H9 (cell line): ENCODE measurements at regions not wholly inside any gene's neighbourhood (a gene's known extent, or its start where the extent isn't known, plus 50 kb on each side); places are given as distances from the start of the nearest gene placed in this dataset.

Source experiments
- DNase-seq: peaks from one replicate; pipeline ENCODE4 v3.0.0-alpha.2; 2017
- H2AFZ ChIP-seq: one replicate; pipeline ENCODE4 v1.6.1; 2013; ENCODE audit warnings: mild to moderate bottlenecking, low read length, control low read depth, moderate library complexity
- H2AK5ac ChIP-seq: 2 replicates; pipeline ENCODE4 v1.6.1; 2013; ENCODE audit warnings: low read length, control low read depth, mixed read lengths; ENCODE audit not compliant: insufficient read length
- H2BK120ac ChIP-seq: one replicate; pipeline ENCODE4 v1.6.1; 2013; ENCODE audit warnings: low read depth, mild to moderate bottlenecking, low read length, control low read depth, inconsistent platforms; ENCODE audit not compliant: poor library complexity, severe bottlenecking
- H2BK12ac ChIP-seq: 2 replicates; pipeline ENCODE4 v1.6.1; 2013; ENCODE audit warnings: low read length, control low read depth, mixed read lengths, low read depth; ENCODE audit not compliant: insufficient read length
- H2BK15ac ChIP-seq: 2 replicates; pipeline ENCODE4 v1.6.1; 2013; ENCODE audit warnings: low read depth, low read length, control low read depth
- H2BK20ac ChIP-seq: one replicate; pipeline ENCODE4 v1.6.1; 2013; ENCODE audit warnings: low read depth, mild to moderate bottlenecking, low read length, control low read depth, inconsistent platforms; ENCODE audit not compliant: poor library complexity, severe bottlenecking
- H2BK5ac ChIP-seq: 2 replicates; pipeline ENCODE4 v1.6.1; 2013; ENCODE audit warnings: low read length, control low read depth, mixed read lengths; ENCODE audit not compliant: insufficient read length
- H3K14ac ChIP-seq: 2 replicates; pipeline ENCODE4 v1.6.1; 2013; ENCODE audit warnings: low read length, control low read depth; ENCODE audit not compliant: insufficient read depth
- H3K18ac ChIP-seq: 2 replicates; pipeline ENCODE4 v1.6.1; 2013; ENCODE audit warnings: low read depth, mild to moderate bottlenecking, mixed read lengths, low read length, control low read depth; ENCODE audit not compliant: insufficient read length
- H3K23ac ChIP-seq: 2 replicates; pipeline ENCODE4 v1.6.1; 2013; ENCODE audit warnings: low read length, control low read depth, mixed read lengths, low read depth; ENCODE audit not compliant: insufficient read length
- H3K23me2 ChIP-seq: 2 replicates; pipeline ENCODE4 v1.6.1; 2013; ENCODE audit warnings: low read depth, mild to moderate bottlenecking, mixed read lengths, low read length, control low read depth; ENCODE audit not compliant: insufficient read length, poor library complexity, severe bottlenecking
- H3K27ac ChIP-seq: 2 replicates; pipeline ENCODE4 v1.5.1; 2013; ENCODE audit warnings: low read length, control low read depth, mixed read lengths, low read depth; ENCODE audit not compliant: insufficient read length
- H3K27me3 ChIP-seq: 2 replicates; pipeline ENCODE4 v1.6.1; 2013; ENCODE audit warnings: low read length, control low read depth, inconsistent platforms; ENCODE audit not compliant: insufficient read depth
- H3K4ac ChIP-seq: 2 replicates; pipeline ENCODE4 v1.6.1; 2013; ENCODE audit warnings: low read depth, mild to moderate bottlenecking, control low read depth, inconsistent platforms, low read length, moderate library complexity
- H3K4me1 ChIP-seq: 2 replicates; pipeline ENCODE4 v1.6.1; 2013; ENCODE audit warnings: low read length, control low read depth, inconsistent platforms; ENCODE audit not compliant: insufficient read depth
- H3K4me2 ChIP-seq: 2 replicates; pipeline ENCODE4 v1.6.1; 2013; ENCODE audit warnings: low read length, control low read depth, mixed read lengths; ENCODE audit not compliant: insufficient read length, insufficient read depth
- H3K56ac ChIP-seq: 2 replicates; pipeline ENCODE4 v1.6.1; 2013; ENCODE audit warnings: low read depth, mild to moderate bottlenecking, mixed read lengths, low read length, control low read depth; ENCODE audit not compliant: insufficient read length
- H3K79me1 ChIP-seq: 2 replicates; pipeline ENCODE4 v1.6.1; 2013; ENCODE audit warnings: low read depth, mild to moderate bottlenecking, moderate library complexity, low read length, control low read depth, inconsistent platforms; ENCODE audit not compliant: insufficient read depth, poor library complexity, severe bottlenecking
- H3K79me2 ChIP-seq: 2 replicates; pipeline ENCODE4 v1.6.1; 2013; ENCODE audit warnings: low read length, control low read depth, inconsistent platforms; ENCODE audit not compliant: insufficient read depth
- H3K9ac ChIP-seq: 2 replicates; pipeline ENCODE4 v1.6.1; 2013; ENCODE audit warnings: low read length, control low read depth, mixed read lengths; ENCODE audit not compliant: insufficient read length; ENCODE audit errors: extremely low read depth
- H3K9me3 ChIP-seq: one replicate; pipeline ENCODE4 v1.6.1; 2013; ENCODE audit warnings: low read depth, low read length, inconsistent platforms; ENCODE audit not compliant: control insufficient read depth
- H3T11ph ChIP-seq: one replicate; pipeline ENCODE4 v1.6.1; 2013; ENCODE audit warnings: mild to moderate bottlenecking, low read length, control low read depth, inconsistent platforms
- H4K20me1 ChIP-seq: one replicate; pipeline ENCODE4 v1.6.1; 2013; ENCODE audit not compliant: control insufficient read depth, insufficient read length, insufficient read depth
- H4K5ac ChIP-seq: 2 replicates; pipeline ENCODE4 v1.6.1; 2013; ENCODE audit warnings: low read depth, mild to moderate bottlenecking, mixed read lengths, low read length, control low read depth; ENCODE audit not compliant: insufficient read length
- H4K8ac ChIP-seq: replicated peaks from 2 replicates; pipeline ENCODE4 v1.6.1; 2013; ENCODE audit warnings: low read length, control low read depth, mixed read lengths, low read depth; ENCODE audit not compliant: insufficient read length
- H4K91ac ChIP-seq: 2 replicates; pipeline ENCODE4 v1.6.1; 2013; ENCODE audit warnings: low read depth, mild to moderate bottlenecking, moderate library complexity, mixed read lengths, low read length, control low read depth; ENCODE audit not compliant: insufficient read length
- H3K27ac Mint-ChIP-seq, 3 experiments: 2 replicates in 2 of 3; 3 replicates in 1 of 3; pipeline ENCODE4 v1.8.0; 2020 to 2021; ENCODE audit warnings: mixed read lengths in 3 of 3, mild to moderate bottlenecking in 1 of 3, moderate library complexity in 1 of 3
- H3K27me3 Mint-ChIP-seq: 2 replicates; pipeline ENCODE4 v1.8.0; 2021; ENCODE audit warnings: low read depth, mild to moderate bottlenecking, moderate library complexity, mixed read lengths
- H3K36me3 Mint-ChIP-seq, 3 experiments: 2 replicates in 2 of 3; 3 replicates in 1 of 3; pipeline ENCODE4 v1.8.0; 2020 to 2021; ENCODE audit warnings: low read depth in 3 of 3, mixed read lengths in 3 of 3; ENCODE audit not compliant: insufficient read depth in 1 of 3
- H3K4me1 Mint-ChIP-seq, 2 experiments: 2 replicates each; pipeline ENCODE4 v1.8.0; 2020; ENCODE audit warnings: mixed read lengths in 2 of 2
- H3K4me3 Mint-ChIP-seq, 2 experiments: 2 replicates in 1 of 2; 3 replicates in 1 of 2; pipeline ENCODE4 v1.8.0; 2020 to 2021; ENCODE audit warnings: mild to moderate bottlenecking in 2 of 2, mixed read lengths in 2 of 2, moderate library complexity in 1 of 2
- H3K9me3 Mint-ChIP-seq, 2 experiments: 2 replicates in 1 of 2; 3 replicates in 1 of 2; pipeline ENCODE4 v1.8.0; 2020; ENCODE audit warnings: mild to moderate bottlenecking in 2 of 2, mixed read lengths in 2 of 2, moderate library complexity in 1 of 2
- CTCF ChIP-seq: fragments of 200-600 bp; sonication (generic); conservative IDR thresholded peaks from 3 replicates; pipeline ENCODE4 v1.8.0; 2021; ENCODE audit warnings: antibody characterized with exemption, mild to moderate bottlenecking
- WGBS: extraction: QIAGEN DNeasy Blood & Tissue Kit; methylation state at CpG from one replicate; pipeline ENCODE4 v1.1.7; 2013; ENCODE audit warnings: missing lambda C conversion rate, low lambda C conversion rate, mixed read lengths; ENCODE audit not compliant: insufficient read length; ENCODE audit errors: extremely low coverage; 5-methylcytosine and 5-hydroxymethylcytosine counted together

GRCh38 chr10:10389182-10389581 is 628.5 kb upstream of the CELF2 start:
- no peaks in the 10 kb centered on the region for H3K79me1 ChIP-seq
- H3K56ac ChIP-seq = no peak overlapping the region
- no peaks in the 10 kb centered on the region for H3K79me2 ChIP-seq
- no peaks in the 10 kb centered on the region for H4K20me1 ChIP-seq
- WGBS = no CpG with 5 or more reads among the region's 4 CpGs
- no peak overlapping the region for H3K14ac ChIP-seq
- no peak overlapping the region for H2BK5ac ChIP-seq
- H3K4me1 ChIP-seq = no peaks in the 10 kb centered on the region; the same call in 1 of the 2 replicates
- Mint-ChIP-seq H3K27ac (no peak overlapping the region), H3K36me3 (no peaks in the 10 kb centered on the region), H3K4me3 (no peak overlapping the region), H3K27me3 (no peaks in the 10 kb centered on the region), H3K9me3 (no peaks in the 10 kb centered on the region), H3K4me1 (peaks cover 6 to 8% of the 10 kb centered on the region in 2 experiments)
- H4K5ac ChIP-seq = no peak overlapping the region
- H2AK5ac ChIP-seq = no peak overlapping the region
- no peaks in the 10 kb centered on the region for H3K9me3 ChIP-seq
- no peak overlapping the region for H4K91ac ChIP-seq
- no peaks in the 10 kb centered on the region for H3K23me2 ChIP-seq
- no peak overlapping the region for H3T11ph ChIP-seq
- no peak overlapping the region for H2BK120ac ChIP-seq
- no peak overlapping the region for H3K4me2 ChIP-seq
- no peak overlapping the region for H2BK12ac ChIP-seq
- H3K4ac ChIP-seq = no peak overlapping the region
- H2AFZ ChIP-seq = no peak overlapping the region
- no peak overlapping the region for H3K27ac ChIP-seq
- H2BK20ac ChIP-seq = no peak overlapping the region
- no peak overlapping the region for H4K8ac ChIP-seq
- no peak for DNase-seq
- no peak overlapping the region for H3K9ac ChIP-seq
- no peak for TF ChIP-seq CTCF
- no peak overlapping the region for H3K23ac ChIP-seq
- H3K18ac ChIP-seq = no peak overlapping the region
- no peaks in the 10 kb centered on the region for H3K27me3 ChIP-seq
- H2BK15ac ChIP-seq = no peak overlapping the region
